Mesothelial cell of epicardium (in vitro differentiated cells): ENCODE measurements at regions not wholly inside any gene's neighbourhood (a gene's known extent, or its start where the extent isn't known, plus 50 kb on each side); places are given as distances from the start of the nearest gene placed in this dataset.
"Not testable (repeated sequence)": the region's sequence is repeated elsewhere in the genome, so short reads cannot be mapped to it uniquely, and the experiment has no call there.

Experiments
- DNase-seq, 2 experiments: peaks; one replicate each; pipeline ENCODE4 v3.0.0; 2021; ENCODE audit warnings: low spot score in 2 of 2; ENCODE audit not compliant: unreplicated experiment in 2 of 2
- H3K27ac Mint-ChIP-seq: 2 replicates; pipeline ENCODE4 v1.8.0; 2021; ENCODE audit warnings: mixed read lengths
- H3K27me3 Mint-ChIP-seq: 2 replicates; pipeline ENCODE4 v1.8.0; 2021; ENCODE audit warnings: low read depth, mixed read lengths
- H3K36me3 Mint-ChIP-seq: 2 replicates; pipeline ENCODE4 v1.8.0; 2021; ENCODE audit warnings: mixed read lengths
- H3K4me1 Mint-ChIP-seq: 2 replicates; pipeline ENCODE4 v1.8.0; 2021; ENCODE audit warnings: mixed read lengths
- H3K4me3 Mint-ChIP-seq: 2 replicates; pipeline ENCODE4 v1.8.0; 2021; ENCODE audit warnings: mild to moderate bottlenecking, moderate library complexity, mixed read lengths
- H3K9me3 Mint-ChIP-seq: 2 replicates; pipeline ENCODE4 v1.8.0; 2021; ENCODE audit warnings: mixed read lengths

DNA sequence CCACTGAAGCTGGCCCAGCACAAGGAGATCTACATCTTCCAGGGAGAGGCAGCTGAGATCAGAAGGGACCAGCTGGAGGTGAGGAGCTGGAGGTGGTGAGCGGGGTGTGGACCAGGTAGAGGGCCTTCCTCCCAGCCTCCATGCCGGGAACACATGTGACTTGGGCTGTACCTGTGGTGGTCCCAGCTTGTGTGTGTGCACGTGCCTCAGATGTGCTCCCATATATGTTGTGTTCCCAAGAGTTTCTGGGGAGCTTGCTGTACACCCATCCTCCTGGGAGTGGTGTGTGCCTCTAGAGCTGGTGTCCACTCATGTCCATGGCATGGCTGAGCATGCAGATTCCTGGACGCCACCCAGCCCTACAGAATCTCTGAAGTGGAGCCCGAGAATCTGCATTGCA is 183.7 kb upstream of the AKAP13 start:
- not testable (repeated sequence) for H3K4me3 Mint-ChIP-seq, H3K4me1 Mint-ChIP-seq, H3K27me3 Mint-ChIP-seq, H3K27ac Mint-ChIP-seq, H3K9me3 Mint-ChIP-seq, DNase-seq, H3K36me3 Mint-ChIP-seq

DNA sequence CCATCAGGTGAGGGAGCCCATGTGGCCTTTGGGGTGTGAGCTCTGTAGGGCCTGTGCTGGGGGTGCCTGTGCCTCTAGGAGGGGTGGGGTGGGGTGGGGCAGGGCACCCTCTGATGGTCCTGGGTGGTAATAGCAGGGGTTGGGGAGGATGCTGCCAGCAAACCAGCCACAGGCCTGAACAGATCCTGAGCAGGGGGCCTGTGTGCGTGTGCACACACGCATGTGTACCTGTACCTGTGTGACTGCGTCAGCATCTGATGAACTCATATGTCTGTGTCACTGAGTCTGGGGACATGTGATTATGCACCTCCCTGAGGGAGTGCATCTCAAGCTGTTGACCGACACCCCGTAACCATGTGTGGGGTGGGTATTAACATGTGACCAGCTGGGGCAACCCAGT is 182.8 kb upstream of the AKAP13 start:
- H3K9me3 Mint-ChIP-seq, H3K4me1 Mint-ChIP-seq, H3K4me3 Mint-ChIP-seq, H3K36me3 Mint-ChIP-seq, H3K27ac Mint-ChIP-seq, H3K27me3 Mint-ChIP-seq, DNase-seq: not testable (repeated sequence)

DNA sequence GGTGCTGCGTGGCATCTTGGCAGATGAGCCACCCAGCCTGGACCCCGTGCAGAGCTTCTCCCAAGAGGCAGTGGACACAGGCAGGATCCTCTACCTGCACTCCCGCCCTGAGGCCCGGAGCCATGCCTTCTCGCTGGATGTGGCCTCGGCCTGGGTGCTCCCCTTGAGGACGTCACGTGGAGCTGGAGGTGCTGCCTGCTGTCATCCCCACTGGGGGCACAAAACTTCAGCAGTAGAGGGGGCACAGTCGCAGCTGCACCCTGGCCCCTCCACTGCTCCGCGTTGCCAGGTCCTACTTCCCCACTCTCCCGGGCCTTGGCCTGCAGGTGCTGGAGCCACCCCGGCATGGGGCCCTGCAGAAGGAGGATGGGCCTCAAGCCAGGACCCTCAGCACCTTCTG is 182.0 kb upstream of the AKAP13 start:
- not testable (repeated sequence) for H3K4me3 Mint-ChIP-seq, H3K27ac Mint-ChIP-seq, H3K9me3 Mint-ChIP-seq, H3K27me3 Mint-ChIP-seq, H3K36me3 Mint-ChIP-seq, H3K4me1 Mint-ChIP-seq, DNase-seq

DNA sequence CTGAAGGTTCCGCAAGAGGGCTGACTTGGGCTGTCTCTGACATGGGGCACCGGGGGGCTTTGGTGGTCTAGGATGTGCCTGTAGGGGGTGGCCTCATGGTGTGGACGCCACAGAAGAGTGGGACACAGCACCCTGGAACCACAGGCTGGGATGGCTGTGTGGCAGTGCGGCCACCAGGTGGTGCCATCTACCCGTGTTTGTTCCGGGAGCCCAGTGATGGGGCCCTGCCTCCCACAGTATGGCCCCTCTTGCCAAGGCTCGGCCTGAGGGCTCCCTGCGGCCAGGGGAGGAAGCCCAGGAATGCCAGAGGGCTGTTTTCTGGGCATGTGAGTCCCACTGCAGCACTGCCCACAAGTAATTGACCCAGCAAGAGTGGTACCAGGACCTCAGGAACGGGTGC is 180.2 kb upstream of the AKAP13 start:
- not testable (repeated sequence) for H3K4me3 Mint-ChIP-seq, H3K9me3 Mint-ChIP-seq, DNase-seq, H3K27me3 Mint-ChIP-seq, H3K27ac Mint-ChIP-seq, H3K4me1 Mint-ChIP-seq, H3K36me3 Mint-ChIP-seq

DNA sequence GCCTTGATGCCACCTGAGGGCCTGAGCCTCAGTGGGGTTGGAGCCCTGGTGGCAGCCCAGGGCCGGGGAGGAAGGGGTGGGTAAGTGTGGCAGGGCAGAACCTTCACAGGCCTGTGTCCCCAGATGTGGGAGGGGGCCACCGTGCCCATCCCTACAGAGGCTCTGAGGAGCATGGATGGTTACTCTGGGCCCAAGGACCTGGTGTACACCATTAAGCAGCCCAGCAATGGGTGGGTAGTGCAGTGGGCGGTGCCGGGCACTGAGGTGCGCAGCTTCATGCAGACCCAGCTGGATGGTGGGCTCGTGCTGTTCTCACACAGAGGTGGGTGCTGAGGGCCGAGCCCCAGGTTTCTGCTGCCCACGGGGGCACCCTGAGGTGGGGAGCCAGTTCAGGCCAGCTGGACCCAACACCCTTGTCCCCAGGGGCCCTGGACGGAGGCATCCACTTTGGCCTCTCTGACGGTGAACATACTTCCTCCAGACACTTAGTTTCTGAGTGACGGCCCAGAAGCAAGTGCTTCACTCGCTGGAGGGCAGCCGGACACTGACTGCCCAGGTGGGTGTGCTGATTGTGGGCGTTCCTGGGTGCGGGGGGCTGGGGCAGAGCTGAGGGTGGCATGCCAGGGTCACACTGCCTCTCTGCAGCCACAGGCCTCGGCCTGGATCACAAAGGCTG is 179.1 kb upstream of the AKAP13 start:
- not testable (repeated sequence) for H3K27me3 Mint-ChIP-seq, H3K4me1 Mint-ChIP-seq, H3K9me3 Mint-ChIP-seq, DNase-seq, H3K36me3 Mint-ChIP-seq, H3K4me3 Mint-ChIP-seq, H3K27ac Mint-ChIP-seq

DNA sequence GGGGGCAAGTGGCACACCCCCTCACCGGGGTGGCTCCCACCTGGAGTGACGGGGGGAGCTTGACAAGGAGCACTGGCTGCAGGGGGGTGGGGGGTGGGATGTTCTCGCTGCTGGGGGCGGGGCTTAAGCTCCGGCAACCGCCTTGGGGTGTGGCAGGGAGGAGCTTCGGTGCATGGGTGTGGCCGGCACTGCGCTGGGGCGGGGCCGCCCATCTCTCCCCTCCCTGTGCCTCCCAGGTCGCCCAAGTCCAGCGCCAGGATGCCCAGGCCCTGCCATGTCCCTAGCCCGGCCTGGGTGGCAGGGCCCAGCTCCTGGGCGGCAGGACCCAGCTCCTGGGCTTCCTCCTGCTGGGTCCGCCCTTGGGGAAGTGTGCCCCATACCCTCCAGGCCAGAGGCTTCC is 175.9 kb upstream of the AKAP13 start:
- not testable (repeated sequence) for H3K4me1 Mint-ChIP-seq, H3K9me3 Mint-ChIP-seq, DNase-seq, H3K36me3 Mint-ChIP-seq, H3K4me3 Mint-ChIP-seq, H3K27me3 Mint-ChIP-seq, H3K27ac Mint-ChIP-seq

DNA sequence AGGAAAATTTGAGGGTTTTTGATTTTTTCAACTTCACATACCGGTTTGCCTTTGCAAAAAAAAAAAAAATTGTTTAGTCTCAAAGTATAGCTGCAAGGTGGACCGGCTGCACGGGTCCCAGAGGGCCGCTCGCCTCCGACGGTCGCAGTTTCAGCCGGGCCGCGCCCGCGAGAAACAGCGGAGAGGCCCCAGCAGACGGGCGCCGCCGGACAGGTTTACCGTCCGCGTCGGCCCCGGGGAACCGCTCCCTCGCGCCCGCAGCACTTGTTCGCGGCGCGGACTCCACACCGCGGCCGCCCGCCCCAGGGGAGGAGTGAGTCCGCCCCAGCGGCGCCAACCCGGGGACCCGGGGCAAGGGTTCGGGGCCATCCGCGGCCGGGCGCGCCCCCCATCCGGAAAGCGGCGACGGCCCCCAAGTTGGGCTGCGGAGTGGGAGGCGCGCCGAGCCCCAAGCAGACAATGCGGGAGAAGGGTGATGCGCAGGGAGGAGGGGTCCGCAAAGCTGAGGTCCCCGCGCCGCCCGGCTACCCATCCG is 146.5 kb upstream of the AKAP13 start:
- H3K4me1 Mint-ChIP-seq, H3K36me3 Mint-ChIP-seq, H3K9me3 Mint-ChIP-seq, H3K27ac Mint-ChIP-seq, H3K27me3 Mint-ChIP-seq: not testable (repeated sequence)
- peak in 1 of 2 experiments; percentile 40 for DNase-seq
- peak overlapping the region; percentile 42 for H3K4me3 Mint-ChIP-seq

DNA sequence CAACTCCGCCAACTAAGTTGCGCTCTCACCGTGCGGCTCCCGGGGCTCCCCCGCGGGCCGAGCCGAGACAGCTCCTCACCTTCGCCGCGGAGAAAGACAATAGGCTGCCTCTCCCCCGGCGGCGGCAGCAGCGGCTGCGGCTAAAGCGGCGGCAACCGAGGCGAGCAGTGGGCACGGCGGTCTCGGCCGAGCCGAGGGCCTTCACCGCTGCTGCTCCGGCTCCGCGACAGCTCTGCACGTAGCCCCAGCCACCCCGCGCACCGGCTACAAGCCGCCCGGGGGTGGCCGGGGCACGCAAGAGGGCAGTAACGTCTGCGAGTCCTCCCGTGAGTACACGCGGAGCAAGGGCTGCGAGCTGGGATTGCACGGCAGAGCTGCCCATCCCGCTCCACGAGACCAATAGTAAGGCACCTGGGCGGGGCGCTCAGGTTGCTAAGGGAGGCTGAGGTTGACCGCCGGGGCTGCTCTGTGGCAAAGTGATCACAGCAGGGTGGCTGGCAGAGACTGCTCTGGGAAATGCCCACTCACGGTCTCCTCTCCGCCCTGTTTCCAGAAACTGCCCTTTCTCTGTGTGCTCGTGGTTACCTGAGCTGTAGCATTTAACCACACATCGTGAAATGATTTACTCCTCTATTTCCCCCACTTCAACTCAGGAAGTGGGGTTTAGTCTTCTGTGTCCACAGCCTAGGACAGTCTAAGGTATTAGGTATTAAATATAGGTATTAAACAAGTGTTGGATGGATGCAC is 145.8 kb upstream of the AKAP13 start:
- H3K36me3 Mint-ChIP-seq, H3K27me3 Mint-ChIP-seq, H3K9me3 Mint-ChIP-seq, DNase-seq, H3K4me1 Mint-ChIP-seq: not testable (repeated sequence)
- Mint-ChIP-seq H3K4me3 (peak overlapping the region; percentile 52), H3K27ac (peak overlapping the region; percentile 25)

DNA sequence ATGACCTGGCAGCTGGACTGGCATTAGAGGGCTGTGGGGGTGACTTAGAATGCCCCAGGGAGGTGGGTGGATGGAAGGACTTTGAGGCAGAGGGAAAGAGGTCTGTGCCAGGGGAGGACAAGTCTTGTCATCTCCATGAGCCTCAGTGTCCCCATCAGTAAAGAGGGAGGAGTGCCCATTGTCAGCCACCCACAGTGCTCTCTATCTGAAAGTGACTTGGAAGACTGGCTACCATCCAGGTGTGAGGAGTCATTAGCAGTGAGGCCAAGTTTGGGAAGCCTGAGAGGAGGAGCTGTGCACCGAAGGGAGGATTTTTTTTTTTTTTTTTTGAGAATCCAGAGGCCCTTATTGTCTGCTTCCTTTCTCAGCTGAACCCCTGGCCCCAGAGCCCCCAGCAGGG is 136.3 kb upstream of the AKAP13 start:
- not testable (repeated sequence) for H3K27me3 Mint-ChIP-seq, DNase-seq, H3K36me3 Mint-ChIP-seq, H3K4me1 Mint-ChIP-seq, H3K27ac Mint-ChIP-seq, H3K9me3 Mint-ChIP-seq, H3K4me3 Mint-ChIP-seq

DNA sequence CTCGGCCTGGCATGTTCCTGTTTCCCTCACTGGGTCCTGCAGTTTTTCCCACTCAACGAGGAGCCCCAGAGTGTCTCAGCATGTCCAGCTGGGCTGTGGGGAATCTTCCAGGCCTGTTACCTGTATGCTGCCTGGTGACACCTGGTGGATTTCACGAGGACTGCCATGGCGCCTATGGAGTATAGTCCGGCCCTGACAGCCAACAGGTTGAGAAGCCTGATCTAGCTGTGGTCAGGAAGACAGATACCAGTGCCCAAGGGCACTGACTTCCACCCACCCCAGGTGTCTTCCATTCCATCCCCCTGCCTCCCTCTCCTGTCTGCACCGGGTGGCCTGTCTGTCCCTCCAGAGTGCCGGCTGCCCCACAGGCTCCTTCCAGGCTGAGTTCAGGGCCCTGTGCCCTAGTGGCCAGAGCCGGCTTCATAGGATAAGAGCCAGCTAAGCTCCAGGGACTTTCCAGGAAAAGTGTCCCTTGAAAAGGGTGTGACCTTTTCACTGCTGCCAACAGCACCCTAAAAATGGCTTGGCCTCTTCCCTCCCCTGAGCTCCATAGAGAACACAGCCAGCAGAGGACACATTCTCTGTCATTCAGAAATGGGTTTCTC is 129.4 kb upstream of the AKAP13 start:
- not testable (repeated sequence) for H3K36me3 Mint-ChIP-seq, H3K9me3 Mint-ChIP-seq, H3K4me3 Mint-ChIP-seq, DNase-seq, H3K27me3 Mint-ChIP-seq, H3K27ac Mint-ChIP-seq, H3K4me1 Mint-ChIP-seq

DNA sequence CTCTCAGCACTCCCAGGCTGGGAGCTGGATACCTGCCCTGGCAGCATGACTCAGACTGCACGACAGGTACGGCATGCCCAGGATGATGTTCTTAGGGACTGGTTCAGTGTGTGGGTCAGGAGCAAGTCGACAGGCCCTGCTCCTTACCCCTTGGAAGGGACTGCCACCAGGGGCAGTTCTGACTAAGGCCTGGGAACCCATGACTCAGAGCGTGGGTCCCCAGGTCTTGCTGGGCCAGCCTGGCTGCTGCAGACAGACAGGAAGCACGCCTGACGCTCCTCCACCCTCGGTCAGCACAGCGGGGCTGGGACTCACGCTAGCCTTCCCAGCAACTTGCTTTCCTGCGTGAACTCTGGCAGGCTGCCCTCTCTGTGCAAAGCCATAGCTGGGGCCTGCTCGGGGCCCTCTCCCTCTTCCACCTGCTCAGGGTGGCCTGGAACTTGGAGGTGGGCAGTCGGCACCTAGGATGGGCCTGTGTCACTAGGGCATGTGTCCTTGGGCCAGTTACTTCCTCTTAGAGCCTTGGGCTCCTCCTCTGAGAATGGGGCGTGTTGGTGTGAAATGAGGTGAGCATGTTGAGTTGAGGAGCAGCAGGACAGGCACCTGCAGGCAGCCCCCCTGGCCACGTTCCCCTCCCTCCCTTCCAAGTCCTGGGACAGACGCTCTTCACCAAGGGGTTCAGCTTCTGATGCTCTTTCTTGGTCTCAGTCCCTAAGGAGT is 127.0 kb upstream of the AKAP13 start:
- H3K4me1 Mint-ChIP-seq, H3K4me3 Mint-ChIP-seq, DNase-seq, H3K9me3 Mint-ChIP-seq, H3K27ac Mint-ChIP-seq, H3K27me3 Mint-ChIP-seq, H3K36me3 Mint-ChIP-seq: not testable (repeated sequence)

DNA sequence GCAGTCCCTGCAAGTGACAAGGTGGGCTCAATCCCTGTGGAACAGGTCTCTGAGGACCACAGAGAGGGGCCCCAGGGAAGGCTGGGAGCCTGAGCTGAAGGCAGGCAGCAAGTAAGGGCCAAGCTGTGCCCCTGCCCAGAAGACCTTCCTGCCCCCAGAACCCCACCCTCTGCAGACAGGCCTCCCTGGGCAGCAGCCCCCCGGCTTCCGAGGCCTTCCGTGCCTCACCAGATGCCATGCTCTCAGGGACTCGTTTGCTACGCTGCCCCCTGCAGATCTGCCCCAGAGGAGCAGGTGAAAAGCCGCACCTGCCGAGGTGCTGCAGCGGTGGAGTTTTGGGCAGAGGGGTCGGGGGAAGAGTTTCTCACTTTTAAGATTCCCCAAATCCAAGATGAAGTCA is 125.4 kb upstream of the AKAP13 start:
- not testable (repeated sequence) for H3K4me3 Mint-ChIP-seq, H3K9me3 Mint-ChIP-seq, H3K27me3 Mint-ChIP-seq, H3K27ac Mint-ChIP-seq, H3K36me3 Mint-ChIP-seq, DNase-seq, H3K4me1 Mint-ChIP-seq

DNA sequence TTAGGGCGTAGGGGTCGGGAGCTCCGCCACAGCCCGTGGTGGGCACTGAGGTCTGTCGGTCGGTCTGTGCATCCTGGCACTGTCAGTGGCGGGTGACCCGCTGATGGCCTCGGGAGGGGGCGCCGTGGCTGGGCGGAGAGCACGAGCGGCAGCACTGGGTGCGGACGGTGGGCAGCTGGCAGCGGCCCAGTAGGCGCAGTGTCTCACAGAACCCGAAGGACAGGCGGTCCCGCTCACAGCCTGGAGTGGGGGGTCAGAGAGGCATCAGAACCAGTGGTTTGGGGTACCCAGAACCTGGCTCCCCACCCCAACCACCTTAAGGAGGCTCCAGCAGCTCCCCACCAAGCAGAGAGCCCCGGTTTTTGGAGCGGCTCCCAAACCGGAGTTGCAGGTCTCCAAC is 124.9 kb upstream of the AKAP13 start:
- H3K27me3 Mint-ChIP-seq, H3K27ac Mint-ChIP-seq, H3K36me3 Mint-ChIP-seq, DNase-seq, H3K9me3 Mint-ChIP-seq, H3K4me3 Mint-ChIP-seq, H3K4me1 Mint-ChIP-seq: not testable (repeated sequence)
